ENCODE measurements at regions not wholly inside any gene's neighbourhood (a gene's known extent, or its start where the extent isn't known, plus 50 kb on each side); places are given as distances from the start of the nearest gene placed in this dataset.

DNA sequence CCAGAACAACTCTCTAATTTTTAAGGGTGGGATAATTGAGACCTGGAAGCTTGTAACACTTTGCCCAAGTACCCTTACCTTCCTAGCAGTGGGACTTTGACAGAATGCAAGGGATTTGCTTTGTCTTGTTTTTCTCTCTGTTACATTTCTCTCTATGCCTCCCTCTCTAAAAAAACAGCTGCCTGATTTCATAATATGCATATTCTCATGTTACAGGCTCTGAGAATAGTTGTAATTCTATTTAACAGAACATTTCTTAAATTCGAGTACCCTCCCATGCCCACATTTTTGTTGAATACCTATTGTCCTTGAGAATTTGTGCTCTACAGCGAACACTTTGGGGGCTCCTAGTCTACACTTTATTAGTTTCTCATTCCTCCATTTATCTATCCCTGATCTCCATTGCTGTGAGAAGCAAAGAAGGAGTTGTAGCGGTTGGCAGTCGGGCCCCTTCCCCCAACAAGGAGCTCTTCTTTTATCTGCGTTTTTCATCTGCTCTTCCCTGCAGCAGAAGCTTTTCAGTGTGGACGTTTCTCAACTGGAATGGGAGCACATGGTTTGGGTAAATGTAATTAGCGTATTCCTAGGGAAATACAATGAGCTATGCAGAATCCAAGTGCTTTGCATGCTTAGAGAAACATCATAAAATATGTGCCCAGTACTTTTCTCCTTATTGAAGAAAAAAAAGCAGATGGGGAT lies 117.7 kb upstream of the CCDC90B start:
- no peaks in the 10 kb centered on the region for H3K79me2 ChIP-seq
- no peak overlapping the region for H2AFZ ChIP-seq
- H3K9me3 ChIP-seq (ENCODE audit: low read depth), result no peaks in the 10 kb centered on the region
- H3K4me3 ChIP-seq, result no peak overlapping the region
- H4K20me1 ChIP-seq (ENCODE audit: insufficient read depth, poor library complexity, severe bottlenecking), result no peaks in the 10 kb centered on the region
- no peaks in the 10 kb centered on the region for H3K9me2 ChIP-seq (replicated peaks; ENCODE audit: insufficient read depth)
- no peaks in the 10 kb centered on the region for H3K36me3 ChIP-seq (replicated peaks; ENCODE audit: insufficient read depth, low read depth)
- TF ChIP-seq EZH2phosphoT487 (IDR thresholded peaks at IDR 0.05; ENCODE audit: low read depth, severe bottlenecking, unreplicated experiment), result no peak
- TF ChIP-seq, protein P1, sequence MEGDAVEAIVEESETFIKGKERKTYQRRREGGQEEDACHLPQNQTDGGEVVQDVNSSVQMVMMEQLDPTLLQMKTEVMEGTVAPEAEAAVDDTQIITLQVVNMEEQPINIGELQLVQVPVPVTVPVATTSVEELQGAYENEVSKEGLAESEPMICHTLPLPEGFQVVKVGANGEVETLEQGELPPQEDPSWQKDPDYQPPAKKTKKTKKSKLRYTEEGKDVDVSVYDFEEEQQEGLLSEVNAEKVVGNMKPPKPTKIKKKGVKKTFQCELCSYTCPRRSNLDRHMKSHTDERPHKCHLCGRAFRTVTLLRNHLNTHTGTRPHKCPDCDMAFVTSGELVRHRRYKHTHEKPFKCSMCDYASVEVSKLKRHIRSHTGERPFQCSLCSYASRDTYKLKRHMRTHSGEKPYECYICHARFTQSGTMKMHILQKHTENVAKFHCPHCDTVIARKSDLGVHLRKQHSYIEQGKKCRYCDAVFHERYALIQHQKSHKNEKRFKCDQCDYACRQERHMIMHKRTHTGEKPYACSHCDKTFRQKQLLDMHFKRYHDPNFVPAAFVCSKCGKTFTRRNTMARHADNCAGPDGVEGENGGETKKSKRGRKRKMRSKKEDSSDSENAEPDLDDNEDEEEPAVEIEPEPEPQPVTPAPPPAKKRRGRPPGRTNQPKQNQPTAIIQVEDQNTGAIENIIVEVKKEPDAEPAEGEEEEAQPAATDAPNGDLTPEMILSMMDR (IDR thresholded peaks at IDR 0.05; ENCODE audit: poor library complexity), result no peak
- peak overlapping the region; percentile 15 for H3K4me2 ChIP-seq
- no peak overlapping the region for H3K27ac ChIP-seq
- no peak for DNase-seq (ENCODE audit: low spot score)
- H3K27me3 ChIP-seq, result no peaks in the 10 kb centered on the region
- no peaks in the 10 kb centered on the region for H3K4me1 ChIP-seq (ENCODE audit: insufficient read depth)
- 41% methylated on average over 7 of the region's 7 CpGs for WGBS (ENCODE audit: low lambda C conversion rate, missing lambda C conversion rate)

DNA sequence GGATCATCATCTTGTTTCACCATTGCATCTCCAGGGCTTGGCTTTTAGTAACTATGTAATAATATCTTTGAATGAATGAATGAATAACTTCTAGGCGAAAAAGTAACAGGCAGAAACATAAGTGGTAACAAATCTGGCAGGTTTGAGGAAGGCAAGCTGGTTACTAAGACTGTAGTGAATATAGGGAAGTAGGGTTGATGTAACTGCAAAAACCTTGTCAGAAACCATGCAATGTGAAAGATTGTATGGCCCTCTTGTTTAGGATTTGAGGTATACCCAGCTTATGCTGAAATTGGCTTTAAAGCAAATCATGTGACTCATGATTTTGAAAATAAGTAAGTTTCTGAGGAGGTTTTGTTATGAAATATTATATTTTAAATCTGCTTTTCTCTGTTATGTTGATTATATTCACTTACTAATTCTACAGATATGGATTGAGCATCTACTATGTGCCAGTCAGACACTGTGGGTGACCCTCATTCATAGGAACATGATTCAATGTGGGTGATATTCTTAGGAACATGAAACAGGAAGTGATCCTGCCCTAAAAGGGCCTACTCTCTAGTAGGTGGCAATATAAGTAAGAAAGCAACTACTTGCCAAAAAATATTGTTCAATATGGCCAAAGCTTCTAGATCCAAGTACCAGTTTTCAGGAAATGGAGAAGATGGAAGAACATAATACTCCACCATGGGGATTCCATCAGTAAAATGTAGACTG lies 115.5 kb upstream of the CCDC90B start:
- H3K79me2 ChIP-seq, result no peaks in the 10 kb centered on the region
- H3K9me2 ChIP-seq (replicated peaks; ENCODE audit: insufficient read depth), result no peaks in the 10 kb centered on the region
- no peak overlapping the region for H3K4me2 ChIP-seq
- WGBS (ENCODE audit: low lambda C conversion rate, missing lambda C conversion rate), result 88% methylated on average over 1 of the region's 1 CpG
- H3K9me3 ChIP-seq (ENCODE audit: low read depth), result no peaks in the 10 kb centered on the region
- H2AFZ ChIP-seq, result no peak overlapping the region
- no peaks in the 10 kb centered on the region for H3K4me1 ChIP-seq (ENCODE audit: insufficient read depth)
- H3K27ac ChIP-seq, result no peak overlapping the region
- no peaks in the 10 kb centered on the region for H3K27me3 ChIP-seq
- DNase-seq (ENCODE audit: low spot score), result no peak
- no peak overlapping the region for H3K4me3 ChIP-seq
- no peaks in the 10 kb centered on the region for H3K36me3 ChIP-seq (replicated peaks; ENCODE audit: insufficient read depth, low read depth)
- no peaks in the 10 kb centered on the region for H4K20me1 ChIP-seq (ENCODE audit: insufficient read depth, poor library complexity, severe bottlenecking)
- TF ChIP-seq EZH2phosphoT487 (IDR thresholded peaks at IDR 0.05; ENCODE audit: low read depth, severe bottlenecking, unreplicated experiment) (no peak), EZH2 (IDR thresholded peaks at IDR 0.05; ENCODE audit: borderline replicate concordance) (no peak)
- TF ChIP-seq, protein P1 (IDR thresholded peaks at IDR 0.05; ENCODE audit: poor library complexity), result no peak

DNA sequence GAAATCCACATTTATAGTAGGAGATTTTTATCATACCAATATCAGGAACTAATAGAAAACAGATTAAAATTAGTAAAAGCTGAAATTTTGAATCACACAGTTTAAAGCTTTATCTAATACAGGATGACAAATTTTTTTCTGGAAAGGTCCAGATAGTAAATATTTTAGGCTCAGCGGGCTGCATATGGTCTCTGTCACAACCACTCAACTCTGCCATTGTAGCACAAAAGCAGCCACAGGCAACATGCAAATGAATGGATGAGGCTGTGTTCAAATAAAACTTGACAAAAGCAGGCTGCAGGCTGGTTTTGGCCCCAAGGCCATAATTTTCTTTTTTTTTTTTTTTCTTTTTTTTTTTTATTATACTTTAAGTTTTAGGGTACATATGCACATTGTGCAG lies 108.2 kb upstream of the CCDC90B start:
- H3K4me1 ChIP-seq (ENCODE audit: insufficient read depth), result no peaks in the 10 kb centered on the region
- WGBS (ENCODE audit: low lambda C conversion rate, missing lambda C conversion rate), result 56% methylated on average over 1 of the region's 1 CpG
- H3K27me3 ChIP-seq, result no peaks in the 10 kb centered on the region
- H4K20me1 ChIP-seq (ENCODE audit: insufficient read depth, poor library complexity, severe bottlenecking), result no peaks in the 10 kb centered on the region
- H3K36me3 ChIP-seq (replicated peaks; ENCODE audit: insufficient read depth, low read depth), result no peaks in the 10 kb centered on the region
- H3K4me3 ChIP-seq, result no peak overlapping the region
- no peaks in the 10 kb centered on the region for H3K79me2 ChIP-seq
- no peak overlapping the region for H3K4me2 ChIP-seq
- TF ChIP-seq, protein P1 (IDR thresholded peaks at IDR 0.05; ENCODE audit: poor library complexity), result no peak
- TF ChIP-seq EZH2 (IDR thresholded peaks at IDR 0.05; ENCODE audit: borderline replicate concordance) (no peak), EZH2phosphoT487 (IDR thresholded peaks at IDR 0.05; ENCODE audit: low read depth, severe bottlenecking, unreplicated experiment) (no peak)
- no peak overlapping the region for H3K27ac ChIP-seq
- H3K9me3 ChIP-seq (ENCODE audit: low read depth), result no peaks in the 10 kb centered on the region
- H3K9me2 ChIP-seq (replicated peaks; ENCODE audit: insufficient read depth), result no peaks in the 10 kb centered on the region
- no peak for DNase-seq (ENCODE audit: low spot score)
- no peak overlapping the region for H2AFZ ChIP-seq

All from hepatocyte (in vitro differentiated cells).